A549 (cell line): ENCODE measurements at regions not wholly inside any gene's neighbourhood (a gene's known extent, or its start where the extent isn't known, plus 50 kb on each side); places are given as distances from the start of the nearest gene placed in this dataset.

Source experiments
- ATAC-seq, 2 experiments: fragments of 200-7000 bp in 1 of 2; fragments of >200 bp in 1 of 2; cut with Nextera tagmentation in 1 of 2; cut with Tn5 transposase in 1 of 2; 3 replicates each; pipeline versions ENCODE4 v1.8.0 to v1.9.1; 2018 to 2020; ENCODE audit warnings: mild to moderate bottlenecking in 1 of 2, moderate library complexity in 1 of 2
- CTCF ChIA-PET: fragments of 300-600 bp; sonication (Branson Sonifier 250); formaldehyde crosslinking; extraction: SDS; loops from one replicate; lab custom pipeline; 2021; ENCODE audit warnings: antibody characterized with exemption, inconsistent platforms; lab: Yijun Ruan, JAX
- POLR2A ChIA-PET: fragments of 350-600 bp; formaldehyde crosslinking; extraction: SDS; loops from one replicate; lab custom pipeline; 2021; ENCODE audit warnings: antibody characterized with exemption, inconsistent platforms; lab: Yijun Ruan, JAX
- DNase-seq, 2 experiments: peaks; one replicate each; pipeline versions ENCODE4 v3.0.0 to v3.0.0-alpha.2; 2011 to 2016; ENCODE audit warnings: low read depth in 1 of 2, low spot score in 1 of 2
- FAIRE-seq: peaks from 2 replicates; lab custom pipeline; 2011; peaks lifted over from hg19 to GRCh38; lab: Jason Lieb, UNC
- H3K27ac ChIP-seq, 2 experiments: fragments of >200 bp; sonication (Bioruptor Twin); formaldehyde crosslinking; 3 replicates each; pipeline ENCODE4 v1.5.1; 2016 to 2017
- H3K4me1 ChIP-seq: fragments of >200 bp; sonication (Bioruptor Twin); formaldehyde crosslinking; 3 replicates; pipeline ENCODE4 v1.6.1; 2016
- H3K4me2 ChIP-seq: fragments of >200 bp; sonication (Bioruptor Twin); formaldehyde crosslinking; 3 replicates; pipeline ENCODE4 v1.6.1; 2016
- H3K4me3 ChIP-seq: fragments of >200 bp; sonication (Bioruptor Twin); formaldehyde crosslinking; 3 replicates; pipeline ENCODE4 v1.5.1; 2016
- H3K9me3 ChIP-seq: fragments of >200 bp; sonication (Bioruptor Twin); formaldehyde crosslinking; 3 replicates; pipeline ENCODE4 v1.6.1; 2016
- CBX8 ChIP-seq: fragments of 200-600 bp; sonication (generic); IDR thresholded peaks from 2 replicates; pipeline ENCODE4 v1.6.1; 2016
- CEBPB ChIP-seq, 2 experiments: fragments of >200 bp in 1 of 2; sonication (Bioruptor Twin) in 1 of 2; formaldehyde crosslinking in 1 of 2; IDR thresholded peaks; 2 replicates each; pipeline ENCODE4 v1.6.1; 2012 to 2016
- EHF ChIP-seq: fragments of 250-450 bp; sonication (Bioruptor Pico); IDR thresholded peaks from 2 replicates; pipeline ENCODE4 v1.5.0; 2020; ENCODE audit warnings: mild to moderate bottlenecking
- EP300 ChIP-seq, 2 experiments: fragments of >200 bp; sonication (Bioruptor Twin); formaldehyde crosslinking; IDR thresholded peaks; 2 replicates in 1 of 2; 3 replicates in 1 of 2; pipeline ENCODE4 v1.6.1; 2016 to 2017
- HEYL ChIP-seq: fragments of 250-450 bp; sonication (Bioruptor Pico); IDR thresholded peaks from 2 replicates; pipeline ENCODE4 v1.8.0; 2021; ENCODE audit warnings: mild to moderate bottlenecking, moderate library complexity
- HOXB13 ChIP-seq: fragments of 250-450 bp; sonication (Bioruptor Pico); IDR thresholded peaks from 2 replicates; pipeline ENCODE4 v1.5.0; 2020; ENCODE audit warnings: low read depth, mild to moderate bottlenecking, moderate library complexity
- JUN ChIP-seq, 2 experiments: fragments of >200 bp; sonication (Bioruptor Twin); formaldehyde crosslinking; IDR thresholded peaks; 2 replicates in 1 of 2; 3 replicates in 1 of 2; pipeline ENCODE4 v1.6.1; 2016 to 2017
- JUNB ChIP-seq: fragments of >200 bp; sonication (Bioruptor Twin); formaldehyde crosslinking; IDR thresholded peaks from 2 replicates; pipeline ENCODE4 v1.6.1; 2016
- KDM5A ChIP-seq: fragments of 200-600 bp; sonication (generic); IDR thresholded peaks from 2 replicates; pipeline ENCODE4 v1.6.1; 2016; ENCODE audit warnings: antibody characterized with exemption, mild to moderate bottlenecking
- MAFK ChIP-seq: fragments of 450-650 bp; IDR thresholded peaks from 2 replicates; pipeline ENCODE4 v1.6.1; 2014; ENCODE audit not compliant: partially characterized antibody
- NFE2L2 ChIP-seq: fragments of 150-350 bp; conservative IDR thresholded peaks from 2 replicates; pipeline ENCODE4 v1.6.1; 2014; ENCODE audit warnings: low read length
- PHF8 ChIP-seq: fragments of 200-600 bp; sonication (generic); IDR thresholded peaks from 2 replicates; pipeline ENCODE4 v1.6.1; 2016; ENCODE audit warnings: low read depth, mild to moderate bottlenecking, antibody characterized with exemption, moderate library complexity, borderline replicate concordance
- SMC3 ChIP-seq: fragments of >200 bp; sonication (Bioruptor Twin); formaldehyde crosslinking; IDR thresholded peaks from 3 replicates; pipeline ENCODE4 v1.6.1; 2018; ENCODE audit warnings: inconsistent platforms
- SREBF2 ChIP-seq: fragments of 450-650 bp; IDR thresholded peaks from 2 replicates; pipeline ENCODE4 v1.6.1; 2014; ENCODE audit warnings: mild to moderate bottlenecking, moderate library complexity
- ZFP36 ChIP-seq: fragments of 450-650 bp; IDR thresholded peaks from 2 replicates; pipeline ENCODE4 v1.6.1; 2014; ENCODE audit warnings: borderline replicate concordance; ENCODE audit not compliant: partially characterized antibody
- ZSCAN20 ChIP-seq: fragments of 250-450 bp; sonication (Bioruptor Pico); IDR thresholded peaks from 2 replicates; pipeline ENCODE4 v1.8.0; 2022; ENCODE audit warnings: mild to moderate bottlenecking, moderate library complexity
- whole genome bisulfite sequencing: methylation state at CpG from one replicate; pipeline ENCODE4 v1.1.6; 2017; ENCODE audit errors: missing lambda C conversion rate; 5-methylcytosine and 5-hydroxymethylcytosine counted together
- TF ChIP-seq, protein P1 (sequence below): fragments of >200 bp; sonication (Bioruptor Twin); formaldehyde crosslinking; IDR thresholded peaks from 3 replicates; pipeline ENCODE4 v1.6.1; 2016
- TF ChIP-seq, protein P2 (sequence below): IDR thresholded peaks from 2 replicates; pipeline ENCODE4 v1.6.1; 2012
- TF ChIP-seq, protein P3 (sequence below): fragments of 450-650 bp; IDR thresholded peaks from 2 replicates; pipeline ENCODE4 v1.6.1; 2014; ENCODE audit warnings: antibody characterized with exemption
- TF ChIP-seq, protein P4 (sequence below): fragments of 150-350 bp; IDR thresholded peaks from 2 replicates; pipeline ENCODE4 v1.6.1; 2014; ENCODE audit warnings: low read depth, mild to moderate bottlenecking, low read length
- TF ChIP-seq, protein P5 (sequence below): fragments of >200 bp; sonication (Bioruptor Twin); formaldehyde crosslinking; IDR thresholded peaks from 3 replicates; pipeline ENCODE4 v1.5.1; 2016
- TF ChIP-seq, protein P6 (sequence below): fragments of 250-450 bp; sonication (Bioruptor Pico); IDR thresholded peaks from 2 replicates; pipeline ENCODE4 v1.5.0; 2020; ENCODE audit warnings: low read depth, mild to moderate bottlenecking, moderate library complexity

DNA sequence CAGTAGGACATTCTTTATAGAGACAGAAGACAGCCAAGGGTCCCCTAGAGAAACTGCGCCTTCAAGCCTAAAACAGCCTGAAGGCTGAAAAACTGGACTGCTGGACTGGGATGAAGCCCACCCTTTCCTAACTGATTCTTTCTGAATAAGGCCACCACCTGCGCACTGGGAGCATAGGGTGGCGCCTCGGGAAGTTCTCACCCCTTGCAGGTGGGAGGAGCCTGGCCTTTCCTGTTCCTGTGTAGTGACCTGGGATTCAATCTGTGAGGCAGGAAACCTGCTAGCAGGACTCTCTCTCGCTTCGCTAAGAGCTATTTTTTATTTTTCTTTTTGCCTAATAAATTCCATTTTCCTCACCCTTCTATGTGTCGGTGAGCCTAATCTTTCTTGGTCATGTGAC, 61.8 kb upstream of the KLHL13 start:
- no peak for ATAC-seq
- DNase-seq = no peak
- H3K4me1 ChIP-seq = no peaks in the 10 kb centered on the region
- 88% methylated on average over 7 of the region's 7 CpGs for WGBS
- no peak overlapping the region for H3K27ac ChIP-seq
- H3K4me2 ChIP-seq = no peak overlapping the region
- FAIRE-seq = no peak
- ChIA-PET CTCF (interaction anchor here (1.2 kb wide), 1 partner anchor 12 kb away, joined by 3 read pairs; no protein-coding TSS in a partner anchor), POLR2A (no interaction called here)
- no peak for TF ChIP-seq ZSCAN20 (CRISPR knock-in tag)
- TF ChIP-seq JUNB = no peak
- TF ChIP-seq, protein P1, sequence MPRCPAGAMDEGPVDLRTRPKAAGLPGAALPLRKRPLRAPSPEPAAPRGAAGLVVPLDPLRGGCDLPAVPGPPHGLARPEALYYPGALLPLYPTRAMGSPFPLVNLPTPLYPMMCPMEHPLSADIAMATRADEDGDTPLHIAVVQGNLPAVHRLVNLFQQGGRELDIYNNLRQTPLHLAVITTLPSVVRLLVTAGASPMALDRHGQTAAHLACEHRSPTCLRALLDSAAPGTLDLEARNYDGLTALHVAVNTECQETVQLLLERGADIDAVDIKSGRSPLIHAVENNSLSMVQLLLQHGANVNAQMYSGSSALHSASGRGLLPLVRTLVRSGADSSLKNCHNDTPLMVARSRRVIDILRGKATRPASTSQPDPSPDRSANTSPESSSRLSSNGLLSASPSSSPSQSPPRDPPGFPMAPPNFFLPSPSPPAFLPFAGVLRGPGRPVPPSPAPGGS = no peak
- TF ChIP-seq SREBF2 = no peak
- no peak for TF ChIP-seq MAFK
- no peak for TF ChIP-seq SMC3
- TF ChIP-seq KDM5A = no peak
- TF ChIP-seq, protein P2, sequence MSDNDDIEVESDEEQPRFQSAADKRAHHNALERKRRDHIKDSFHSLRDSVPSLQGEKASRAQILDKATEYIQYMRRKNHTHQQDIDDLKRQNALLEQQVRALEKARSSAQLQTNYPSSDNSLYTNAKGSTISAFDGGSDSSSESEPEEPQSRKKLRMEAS = no peak
- TF ChIP-seq ZFP36 = no peak
- no peak overlapping the region for H3K4me3 ChIP-seq
- no peaks in the 10 kb centered on the region for H3K9me3 ChIP-seq

DNA sequence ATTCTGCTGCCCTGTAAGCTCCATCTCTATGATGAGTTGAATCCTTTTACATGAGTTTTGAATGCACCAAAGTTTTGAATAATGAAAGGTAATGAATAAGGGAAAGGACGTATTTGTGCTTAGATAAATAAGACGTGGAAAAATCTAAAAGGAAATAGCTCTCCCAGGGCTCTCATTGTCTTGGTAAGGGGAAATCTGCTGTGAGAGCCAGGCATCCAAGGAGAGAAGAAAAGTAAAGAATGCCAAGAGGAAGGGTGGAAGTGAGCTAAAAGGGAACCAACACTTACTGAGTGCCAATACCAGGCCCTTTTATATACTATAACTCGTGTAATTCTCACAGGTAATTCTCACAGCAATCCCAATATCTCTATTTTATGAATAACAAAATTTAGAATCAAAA, 62.6 kb upstream of the KLHL13 start:
- Histone ChIP-seq H3K4me2 (no peak overlapping the region), H3K4me1 (no peaks in the 10 kb centered on the region), H3K4me3 (no peak overlapping the region), H3K27ac (no peak overlapping the region), H3K9me3 (no peaks in the 10 kb centered on the region)
- no peak for ATAC-seq
- no peak for FAIRE-seq
- POLR2A ChIA-PET = no interaction called here
- 23% methylated on average over 3 of the region's 3 CpGs for WGBS
- CTCF ChIA-PET = no interaction called here
- no peak for DNase-seq
- TF ChIP-seq PHF8 = no peak
- TF ChIP-seq EHF (CRISPR knock-in tag) = no peak
- no peak for TF ChIP-seq CBX8
- no peak for TF ChIP-seq JUNB
- TF ChIP-seq HEYL (CRISPR knock-in tag) = no peak
- TF ChIP-seq CEBPB (IDR thresholded peaks at IDR 0.05) = no peak
- TF ChIP-seq, protein P3, sequence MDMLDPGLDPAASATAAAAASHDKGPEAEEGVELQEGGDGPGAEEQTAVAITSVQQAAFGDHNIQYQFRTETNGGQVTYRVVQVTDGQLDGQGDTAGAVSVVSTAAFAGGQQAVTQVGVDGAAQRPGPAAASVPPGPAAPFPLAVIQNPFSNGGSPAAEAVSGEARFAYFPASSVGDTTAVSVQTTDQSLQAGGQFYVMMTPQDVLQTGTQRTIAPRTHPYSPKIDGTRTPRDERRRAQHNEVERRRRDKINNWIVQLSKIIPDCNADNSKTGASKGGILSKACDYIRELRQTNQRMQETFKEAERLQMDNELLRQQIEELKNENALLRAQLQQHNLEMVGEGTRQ = no peak
- no peak for TF ChIP-seq ZSCAN20 (CRISPR knock-in tag)
- TF ChIP-seq, protein P2 = no peak
- TF ChIP-seq HOXB13 (CRISPR knock-in tag) = no peak
- TF ChIP-seq NFE2L2 = no peak
- TF ChIP-seq, protein P4, sequence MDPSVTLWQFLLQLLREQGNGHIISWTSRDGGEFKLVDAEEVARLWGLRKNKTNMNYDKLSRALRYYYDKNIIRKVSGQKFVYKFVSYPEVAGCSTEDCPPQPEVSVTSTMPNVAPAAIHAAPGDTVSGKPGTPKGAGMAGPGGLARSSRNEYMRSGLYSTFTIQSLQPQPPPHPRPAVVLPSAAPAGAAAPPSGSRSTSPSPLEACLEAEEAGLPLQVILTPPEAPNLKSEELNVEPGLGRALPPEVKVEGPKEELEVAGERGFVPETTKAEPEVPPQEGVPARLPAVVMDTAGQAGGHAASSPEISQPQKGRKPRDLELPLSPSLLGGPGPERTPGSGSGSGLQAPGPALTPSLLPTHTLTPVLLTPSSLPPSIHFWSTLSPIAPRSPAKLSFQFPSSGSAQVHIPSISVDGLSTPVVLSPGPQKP = no peak
- no peak for TF ChIP-seq MAFK
- TF ChIP-seq EP300 (IDR thresholded peaks at IDR 0.05) = no peak
- no peak for TF ChIP-seq JUN (IDR thresholded peaks at IDR 0.05)
- no peak for TF ChIP-seq KDM5A
- TF ChIP-seq, protein P5, sequence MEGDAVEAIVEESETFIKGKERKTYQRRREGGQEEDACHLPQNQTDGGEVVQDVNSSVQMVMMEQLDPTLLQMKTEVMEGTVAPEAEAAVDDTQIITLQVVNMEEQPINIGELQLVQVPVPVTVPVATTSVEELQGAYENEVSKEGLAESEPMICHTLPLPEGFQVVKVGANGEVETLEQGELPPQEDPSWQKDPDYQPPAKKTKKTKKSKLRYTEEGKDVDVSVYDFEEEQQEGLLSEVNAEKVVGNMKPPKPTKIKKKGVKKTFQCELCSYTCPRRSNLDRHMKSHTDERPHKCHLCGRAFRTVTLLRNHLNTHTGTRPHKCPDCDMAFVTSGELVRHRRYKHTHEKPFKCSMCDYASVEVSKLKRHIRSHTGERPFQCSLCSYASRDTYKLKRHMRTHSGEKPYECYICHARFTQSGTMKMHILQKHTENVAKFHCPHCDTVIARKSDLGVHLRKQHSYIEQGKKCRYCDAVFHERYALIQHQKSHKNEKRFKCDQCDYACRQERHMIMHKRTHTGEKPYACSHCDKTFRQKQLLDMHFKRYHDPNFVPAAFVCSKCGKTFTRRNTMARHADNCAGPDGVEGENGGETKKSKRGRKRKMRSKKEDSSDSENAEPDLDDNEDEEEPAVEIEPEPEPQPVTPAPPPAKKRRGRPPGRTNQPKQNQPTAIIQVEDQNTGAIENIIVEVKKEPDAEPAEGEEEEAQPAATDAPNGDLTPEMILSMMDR = no peak
- TF ChIP-seq, protein P6, sequence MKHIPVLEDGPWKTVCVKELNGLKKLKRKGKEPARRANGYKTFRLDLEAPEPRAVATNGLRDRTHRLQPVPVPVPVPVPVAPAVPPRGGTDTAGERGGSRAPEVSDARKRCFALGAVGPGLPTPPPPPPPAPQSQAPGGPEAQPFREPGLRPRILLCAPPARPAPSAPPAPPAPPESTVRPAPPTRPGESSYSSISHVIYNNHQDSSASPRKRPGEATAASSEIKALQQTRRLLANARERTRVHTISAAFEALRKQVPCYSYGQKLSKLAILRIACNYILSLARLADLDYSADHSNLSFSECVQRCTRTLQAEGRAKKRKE (CRISPR knock-in tag) = no peak
